GM12864 (cell line): ENCODE measurements at regions not wholly inside any gene's neighbourhood (a gene's known extent, or its start where the extent isn't known, plus 50 kb on each side); places are given as distances from the start of the nearest gene placed in this dataset.

Source experiments
- DNase-seq: peaks from one replicate; pipeline ENCODE4 v3.0.0-alpha.2; 2011; ENCODE audit warnings: low read depth
- H3K4me3 ChIP-seq: 2 replicates; pipeline ENCODE4 v1.5.1; 2011; ENCODE audit warnings: mild to moderate bottlenecking, low read depth, low read length, control low read depth
- CTCF ChIP-seq: IDR thresholded peaks from 2 replicates; pipeline ENCODE4 v1.5.1; 2011; ENCODE audit warnings: low read depth, mild to moderate bottlenecking, moderate library complexity, low read length, control low read depth, inconsistent platforms; ENCODE audit errors: missing control alignments

- no peak overlapping the region for H3K4me3 ChIP-seq
- no peak for TF ChIP-seq CTCF
- DNase-seq: no peak
Observed at GRCh38 chrX:148229801-148230303, 248.7 kb downstream of the FMR1NB start.

GRCh38 chrX:148259990-148260389, 240.4 kb upstream of the AFF2 start:
- no peak overlapping the region for H3K4me3 ChIP-seq
- DNase-seq: no peak
- TF ChIP-seq CTCF: no peak

GRCh38 chrX:148265829-148266228, 234.6 kb upstream of the AFF2 start:
- DNase-seq: no peak
- H3K4me3 ChIP-seq: no peak overlapping the region
- TF ChIP-seq CTCF: no peak

GRCh38 chrX:148268673-148269072, 231.7 kb upstream of the AFF2 start:
- no peak for DNase-seq
- no peak for TF ChIP-seq CTCF
- no peak overlapping the region for H3K4me3 ChIP-seq

GRCh38 chrX:148269513-148269912, 230.9 kb upstream of the AFF2 start:
- no peak for TF ChIP-seq CTCF
- DNase-seq: no peak
- H3K4me3 ChIP-seq: no peak overlapping the region

GRCh38 chrX:148270499-148270898, 229.9 kb upstream of the AFF2 start:
- H3K4me3 ChIP-seq: no peak overlapping the region
- TF ChIP-seq CTCF: no peak
- no peak for DNase-seq

GRCh38 chrX:148271263-148271662, 229.2 kb upstream of the AFF2 start:
- H3K4me3 ChIP-seq: no peak overlapping the region
- no peak for DNase-seq
- no peak for TF ChIP-seq CTCF
